A549 (cell line): ENCODE measurements at regions not wholly inside any gene's neighbourhood (a gene's known extent, or its start where the extent isn't known, plus 50 kb on each side); places are given as distances from the start of the nearest gene placed in this dataset.

ENCODE experiments used
- ATAC-seq, 2 experiments: fragments of 200-7000 bp in 1 of 2; fragments of >200 bp in 1 of 2; cut with Nextera tagmentation in 1 of 2; cut with Tn5 transposase in 1 of 2; 3 replicates each; pipeline versions ENCODE4 v1.8.0 to v1.9.1; 2018 to 2020; ENCODE audit warnings: mild to moderate bottlenecking in 1 of 2, moderate library complexity in 1 of 2
- CTCF ChIA-PET: fragments of 300-600 bp; sonication (Branson Sonifier 250); formaldehyde crosslinking; extraction: SDS; loops from one replicate; lab custom pipeline; 2021; ENCODE audit warnings: antibody characterized with exemption, inconsistent platforms; lab: Yijun Ruan, JAX
- POLR2A ChIA-PET: fragments of 350-600 bp; formaldehyde crosslinking; extraction: SDS; loops from one replicate; lab custom pipeline; 2021; ENCODE audit warnings: antibody characterized with exemption, inconsistent platforms; lab: Yijun Ruan, JAX
- DNase-seq, 2 experiments: peaks; one replicate each; pipeline versions ENCODE4 v3.0.0 to v3.0.0-alpha.2; 2011 to 2016; ENCODE audit warnings: low read depth in 1 of 2, low spot score in 1 of 2
- FAIRE-seq: peaks from 2 replicates; lab custom pipeline; 2011; peaks lifted over from hg19 to GRCh38; lab: Jason Lieb, UNC
- H3K27ac ChIP-seq, 2 experiments: fragments of >200 bp; sonication (Bioruptor Twin); formaldehyde crosslinking; 3 replicates each; pipeline ENCODE4 v1.5.1; 2016 to 2017
- H3K4me1 ChIP-seq: fragments of >200 bp; sonication (Bioruptor Twin); formaldehyde crosslinking; 3 replicates; pipeline ENCODE4 v1.6.1; 2016
- H3K4me2 ChIP-seq: fragments of >200 bp; sonication (Bioruptor Twin); formaldehyde crosslinking; 3 replicates; pipeline ENCODE4 v1.6.1; 2016
- H3K4me3 ChIP-seq: fragments of >200 bp; sonication (Bioruptor Twin); formaldehyde crosslinking; 3 replicates; pipeline ENCODE4 v1.5.1; 2016
- H3K9me3 ChIP-seq: fragments of >200 bp; sonication (Bioruptor Twin); formaldehyde crosslinking; 3 replicates; pipeline ENCODE4 v1.6.1; 2016
- CBX8 ChIP-seq: fragments of 200-600 bp; sonication (generic); IDR thresholded peaks from 2 replicates; pipeline ENCODE4 v1.6.1; 2016
- CHD4 ChIP-seq: fragments of 200-600 bp; sonication (generic); IDR thresholded peaks from 2 replicates; pipeline ENCODE4 v1.6.1; 2016; ENCODE audit warnings: antibody characterized with exemption, mild to moderate bottlenecking, borderline replicate concordance
- EHF ChIP-seq: fragments of 250-450 bp; sonication (Bioruptor Pico); IDR thresholded peaks from 2 replicates; pipeline ENCODE4 v1.5.0; 2020; ENCODE audit warnings: mild to moderate bottlenecking
- FOSL2 ChIP-seq, 2 experiments: fragments of 450-650 bp in 1 of 2; fragments of >200 bp in 1 of 2; sonication (Bioruptor Twin) in 1 of 2; formaldehyde crosslinking; IDR thresholded peaks; 2 replicates each; pipeline versions ENCODE4 v1.5.0 to v1.6.1; 2016 to 2020; ENCODE audit warnings: mild to moderate bottlenecking in 1 of 2, moderate library complexity in 1 of 2
- HEYL ChIP-seq: fragments of 250-450 bp; sonication (Bioruptor Pico); IDR thresholded peaks from 2 replicates; pipeline ENCODE4 v1.8.0; 2021; ENCODE audit warnings: mild to moderate bottlenecking, moderate library complexity
- HOXB13 ChIP-seq: fragments of 250-450 bp; sonication (Bioruptor Pico); IDR thresholded peaks from 2 replicates; pipeline ENCODE4 v1.5.0; 2020; ENCODE audit warnings: low read depth, mild to moderate bottlenecking, moderate library complexity
- KDM5A ChIP-seq: fragments of 200-600 bp; sonication (generic); IDR thresholded peaks from 2 replicates; pipeline ENCODE4 v1.6.1; 2016; ENCODE audit warnings: antibody characterized with exemption, mild to moderate bottlenecking
- MAFK ChIP-seq: fragments of 450-650 bp; IDR thresholded peaks from 2 replicates; pipeline ENCODE4 v1.6.1; 2014; ENCODE audit not compliant: partially characterized antibody
- MYC ChIP-seq: IDR thresholded peaks from 2 replicates; pipeline ENCODE4 v1.6.1; 2012; ENCODE audit warnings: mild to moderate bottlenecking, inconsistent platforms, low read length, improper control_type of control experiment, borderline replicate concordance
- RAD21 ChIP-seq, 2 experiments: fragments of >200 bp in 1 of 2; sonication (Bioruptor Twin) in 1 of 2; formaldehyde crosslinking in 1 of 2; IDR thresholded peaks in 1 of 2; conservative IDR thresholded peaks in 1 of 2; 2 replicates in 1 of 2; 3 replicates in 1 of 2; pipeline ENCODE4 v1.6.1; 2012 to 2018; ENCODE audit warnings: inconsistent platforms in 1 of 2
- RCOR1 ChIP-seq: fragments of 150-350 bp; IDR thresholded peaks from 2 replicates; pipeline ENCODE4 v1.6.1; 2014; ENCODE audit warnings: antibody characterized with exemption, low read length, low read depth
- RNF2 ChIP-seq: fragments of 200-600 bp; sonication (generic); IDR thresholded peaks from 2 replicates; pipeline ENCODE4 v1.6.1; 2016; ENCODE audit warnings: low read depth, mild to moderate bottlenecking, antibody characterized with exemption, moderate library complexity, borderline replicate concordance
- SMC3 ChIP-seq: fragments of >200 bp; sonication (Bioruptor Twin); formaldehyde crosslinking; IDR thresholded peaks from 3 replicates; pipeline ENCODE4 v1.6.1; 2018; ENCODE audit warnings: inconsistent platforms
- SREBF2 ChIP-seq: fragments of 450-650 bp; IDR thresholded peaks from 2 replicates; pipeline ENCODE4 v1.6.1; 2014; ENCODE audit warnings: mild to moderate bottlenecking, moderate library complexity
- TFCP2L1 ChIP-seq: fragments of 250-450 bp; sonication (Bioruptor Pico); IDR thresholded peaks from 2 replicates; pipeline ENCODE4 v1.5.0; 2021; ENCODE audit warnings: mild to moderate bottlenecking
- TP53 ChIP-seq: fragments of 250-450 bp; sonication (Bioruptor Pico); IDR thresholded peaks from 2 replicates; pipeline ENCODE4 v1.5.0; 2021; ENCODE audit warnings: mild to moderate bottlenecking, moderate library complexity
- ZFP36 ChIP-seq: fragments of 450-650 bp; IDR thresholded peaks from 2 replicates; pipeline ENCODE4 v1.6.1; 2014; ENCODE audit warnings: borderline replicate concordance; ENCODE audit not compliant: partially characterized antibody
- ZNF302 ChIP-seq: fragments of 250-450 bp; sonication (Bioruptor Pico); IDR thresholded peaks from 2 replicates; pipeline ENCODE4 v1.9.0; 2021; ENCODE audit warnings: inconsistent platforms, mild to moderate bottlenecking, moderate library complexity
- ZSCAN20 ChIP-seq: fragments of 250-450 bp; sonication (Bioruptor Pico); IDR thresholded peaks from 2 replicates; pipeline ENCODE4 v1.8.0; 2022; ENCODE audit warnings: mild to moderate bottlenecking, moderate library complexity
- WGBS: methylation state at CpG from one replicate; pipeline ENCODE4 v1.1.6; 2017; ENCODE audit errors: missing lambda C conversion rate; 5-methylcytosine and 5-hydroxymethylcytosine counted together
- TF ChIP-seq, protein P1 (sequence below): IDR thresholded peaks from 2 replicates; pipeline ENCODE4 v1.6.1; 2012
- TF ChIP-seq, protein P2 (sequence below): fragments of >200 bp; sonication (Bioruptor Twin); formaldehyde crosslinking; IDR thresholded peaks from 3 replicates; pipeline ENCODE4 v1.6.1; 2016
- TF ChIP-seq, protein P3 (sequence below): IDR thresholded peaks from 2 replicates; pipeline ENCODE4 v1.6.1; 2012; ENCODE audit warnings: low read depth, borderline replicate concordance
- TF ChIP-seq, protein P4 (sequence below): fragments of 200-600 bp; sonication (generic); IDR thresholded peaks from 2 replicates; pipeline ENCODE4 v1.6.1; 2016; ENCODE audit warnings: antibody characterized with exemption, mild to moderate bottlenecking, moderate library complexity
- TF ChIP-seq, protein P5 (sequence below): fragments of >200 bp; sonication (Bioruptor Twin); formaldehyde crosslinking; IDR thresholded peaks from 2 replicates; pipeline ENCODE4 v1.6.1; 2016
- TF ChIP-seq, protein P6 (sequence below): IDR thresholded peaks from 2 replicates; pipeline ENCODE4 v1.6.1; 2012

DNA sequence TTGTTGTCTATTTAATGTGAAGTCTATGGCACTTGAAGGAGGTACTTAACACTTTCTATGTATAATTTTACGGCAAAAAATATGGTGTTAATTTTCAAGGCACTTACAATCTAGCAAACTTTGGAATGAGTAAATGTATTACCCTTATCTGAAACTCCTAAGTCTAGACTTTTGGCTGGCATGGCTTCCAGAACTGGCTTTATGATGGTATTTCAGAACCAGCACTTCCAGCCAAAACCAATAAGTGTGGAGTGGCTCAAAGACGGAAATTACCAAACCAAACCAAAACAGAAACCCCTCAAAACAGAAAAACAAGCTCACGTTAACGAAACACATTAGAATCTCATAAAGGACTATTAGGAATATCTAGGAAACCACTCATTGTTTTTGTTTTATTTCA, 205.6 kb upstream of the HAND2 start:
- Histone ChIP-seq H3K4me3 (no peak overlapping the region), H3K4me2 (no peak overlapping the region), H3K27ac (no peak overlapping the region), H3K4me1 (no peaks in the 10 kb centered on the region), H3K9me3 (no peaks in the 10 kb centered on the region)
- ATAC-seq (no peak), FAIRE-seq (no peak), DNase-seq (no peak)
- ChIA-PET POLR2A (no interaction called here), CTCF (no interaction called here)
- 57% methylated on average over 4 of the region's 4 CpGs for WGBS
- TF ChIP-seq HEYL (CRISPR knock-in tag) (no peak), MAFK (no peak), RNF2 (no peak), ZNF302 (CRISPR knock-in tag) (no peak), RAD21 (conservative IDR thresholded peaks at IDR 0.05 in 1 of 2, IDR thresholded peaks at IDR 0.05 in 1 of 2) (no peak), SREBF2 (no peak), TP53 (CRISPR knock-in tag) (no peak), CHD4 (no peak), EHF (CRISPR knock-in tag) (no peak), HOXB13 (CRISPR knock-in tag) (no peak)
- TF ChIP-seq, protein P1, sequence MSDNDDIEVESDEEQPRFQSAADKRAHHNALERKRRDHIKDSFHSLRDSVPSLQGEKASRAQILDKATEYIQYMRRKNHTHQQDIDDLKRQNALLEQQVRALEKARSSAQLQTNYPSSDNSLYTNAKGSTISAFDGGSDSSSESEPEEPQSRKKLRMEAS: no peak
- TF ChIP-seq, protein P2, sequence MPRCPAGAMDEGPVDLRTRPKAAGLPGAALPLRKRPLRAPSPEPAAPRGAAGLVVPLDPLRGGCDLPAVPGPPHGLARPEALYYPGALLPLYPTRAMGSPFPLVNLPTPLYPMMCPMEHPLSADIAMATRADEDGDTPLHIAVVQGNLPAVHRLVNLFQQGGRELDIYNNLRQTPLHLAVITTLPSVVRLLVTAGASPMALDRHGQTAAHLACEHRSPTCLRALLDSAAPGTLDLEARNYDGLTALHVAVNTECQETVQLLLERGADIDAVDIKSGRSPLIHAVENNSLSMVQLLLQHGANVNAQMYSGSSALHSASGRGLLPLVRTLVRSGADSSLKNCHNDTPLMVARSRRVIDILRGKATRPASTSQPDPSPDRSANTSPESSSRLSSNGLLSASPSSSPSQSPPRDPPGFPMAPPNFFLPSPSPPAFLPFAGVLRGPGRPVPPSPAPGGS: no peak
- TF ChIP-seq, protein P3, sequence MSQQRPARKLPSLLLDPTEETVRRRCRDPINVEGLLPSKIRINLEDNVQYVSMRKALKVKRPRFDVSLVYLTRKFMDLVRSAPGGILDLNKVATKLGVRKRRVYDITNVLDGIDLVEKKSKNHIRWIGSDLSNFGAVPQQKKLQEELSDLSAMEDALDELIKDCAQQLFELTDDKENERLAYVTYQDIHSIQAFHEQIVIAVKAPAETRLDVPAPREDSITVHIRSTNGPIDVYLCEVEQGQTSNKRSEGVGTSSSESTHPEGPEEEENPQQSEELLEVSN: no peak

DNA sequence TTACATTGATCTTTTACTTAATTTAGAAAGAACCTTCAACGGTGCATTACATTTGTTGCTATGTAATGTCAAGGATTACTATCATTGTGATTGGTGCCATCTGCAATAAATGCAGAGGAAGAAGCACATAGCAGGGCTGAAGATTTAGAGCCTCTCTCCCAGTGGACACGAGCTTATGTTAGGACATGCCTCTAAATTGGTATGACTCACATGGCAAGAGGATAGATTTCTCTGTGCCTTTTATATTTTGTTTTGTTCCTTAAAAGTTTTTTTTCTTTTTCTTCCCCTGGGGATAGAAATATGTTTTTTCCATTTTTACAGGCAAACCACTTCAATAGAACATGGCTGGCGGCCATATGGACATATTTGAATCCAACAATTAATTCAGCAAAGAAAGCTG, 205.0 kb upstream of the HAND2 start:
- WGBS: 43% methylated on average over 3 of the region's 3 CpGs
- DNase-seq (no peak), FAIRE-seq (no peak), ATAC-seq (no peak)
- Histone ChIP-seq H3K4me2 (no peak overlapping the region), H3K4me1 (no peaks in the 10 kb centered on the region), H3K27ac (no peak overlapping the region), H3K9me3 (no peaks in the 10 kb centered on the region), H3K4me3 (no peak overlapping the region)
- TF ChIP-seq, protein P3: no peak
- no peak for TF ChIP-seq KDM5A
- no peak for TF ChIP-seq ZNF302 (CRISPR knock-in tag)
- no peak for TF ChIP-seq TP53 (CRISPR knock-in tag)
- CTCF ChIA-PET: no interaction called here
- POLR2A ChIA-PET: no interaction called here

DNA sequence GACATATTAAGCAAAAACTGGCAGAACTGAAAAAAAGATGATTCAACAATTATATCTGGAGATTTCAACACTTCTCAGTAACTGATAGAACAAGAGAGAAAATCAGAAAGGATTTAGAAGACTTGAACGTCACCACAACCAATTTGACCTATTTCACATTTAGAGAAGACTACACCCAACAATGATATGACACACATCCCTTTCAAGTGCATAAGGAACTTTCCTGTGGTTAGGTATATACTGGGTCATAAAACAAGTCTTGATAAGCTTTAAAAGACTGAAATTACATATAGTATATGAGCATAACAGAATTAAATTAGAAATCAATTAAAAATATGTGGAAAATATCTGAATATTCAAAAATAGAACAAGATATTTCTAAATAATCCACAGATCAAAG, 201.2 kb upstream of the HAND2 start:
- FAIRE-seq (no peak), ATAC-seq (no peak), DNase-seq (no peak)
- Histone ChIP-seq H3K9me3 (no peaks in the 10 kb centered on the region), H3K27ac (no peak overlapping the region), H3K4me3 (no peak overlapping the region), H3K4me2 (no peak overlapping the region), H3K4me1 (no peaks in the 10 kb centered on the region)
- POLR2A ChIA-PET: no interaction called here
- CTCF ChIA-PET: no interaction called here
- TF ChIP-seq RCOR1: no peak
- TF ChIP-seq HOXB13 (CRISPR knock-in tag): no peak
- no peak for TF ChIP-seq SMC3
- no peak for TF ChIP-seq MYC
- TF ChIP-seq SREBF2: no peak
- no peak for TF ChIP-seq FOSL2 (IDR thresholded peaks at IDR 0.05)
- TF ChIP-seq FOSL2 (CRISPR knock-in tag; IDR thresholded peaks at IDR 0.05): no peak
- TF ChIP-seq, protein P3: no peak
- no peak for TF ChIP-seq CBX8
- no peak for TF ChIP-seq ZFP36
- TF ChIP-seq, protein P4, sequence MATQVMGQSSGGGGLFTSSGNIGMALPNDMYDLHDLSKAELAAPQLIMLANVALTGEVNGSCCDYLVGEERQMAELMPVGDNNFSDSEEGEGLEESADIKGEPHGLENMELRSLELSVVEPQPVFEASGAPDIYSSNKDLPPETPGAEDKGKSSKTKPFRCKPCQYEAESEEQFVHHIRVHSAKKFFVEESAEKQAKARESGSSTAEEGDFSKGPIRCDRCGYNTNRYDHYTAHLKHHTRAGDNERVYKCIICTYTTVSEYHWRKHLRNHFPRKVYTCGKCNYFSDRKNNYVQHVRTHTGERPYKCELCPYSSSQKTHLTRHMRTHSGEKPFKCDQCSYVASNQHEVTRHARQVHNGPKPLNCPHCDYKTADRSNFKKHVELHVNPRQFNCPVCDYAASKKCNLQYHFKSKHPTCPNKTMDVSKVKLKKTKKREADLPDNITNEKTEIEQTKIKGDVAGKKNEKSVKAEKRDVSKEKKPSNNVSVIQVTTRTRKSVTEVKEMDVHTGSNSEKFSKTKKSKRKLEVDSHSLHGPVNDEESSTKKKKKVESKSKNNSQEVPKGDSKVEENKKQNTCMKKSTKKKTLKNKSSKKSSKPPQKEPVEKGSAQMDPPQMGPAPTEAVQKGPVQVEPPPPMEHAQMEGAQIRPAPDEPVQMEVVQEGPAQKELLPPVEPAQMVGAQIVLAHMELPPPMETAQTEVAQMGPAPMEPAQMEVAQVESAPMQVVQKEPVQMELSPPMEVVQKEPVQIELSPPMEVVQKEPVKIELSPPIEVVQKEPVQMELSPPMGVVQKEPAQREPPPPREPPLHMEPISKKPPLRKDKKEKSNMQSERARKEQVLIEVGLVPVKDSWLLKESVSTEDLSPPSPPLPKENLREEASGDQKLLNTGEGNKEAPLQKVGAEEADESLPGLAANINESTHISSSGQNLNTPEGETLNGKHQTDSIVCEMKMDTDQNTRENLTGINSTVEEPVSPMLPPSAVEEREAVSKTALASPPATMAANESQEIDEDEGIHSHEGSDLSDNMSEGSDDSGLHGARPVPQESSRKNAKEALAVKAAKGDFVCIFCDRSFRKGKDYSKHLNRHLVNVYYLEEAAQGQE: no peak
- no peak for TF ChIP-seq TFCP2L1 (CRISPR knock-in tag)
- TF ChIP-seq ZSCAN20 (CRISPR knock-in tag): no peak
- TF ChIP-seq, protein P5, sequence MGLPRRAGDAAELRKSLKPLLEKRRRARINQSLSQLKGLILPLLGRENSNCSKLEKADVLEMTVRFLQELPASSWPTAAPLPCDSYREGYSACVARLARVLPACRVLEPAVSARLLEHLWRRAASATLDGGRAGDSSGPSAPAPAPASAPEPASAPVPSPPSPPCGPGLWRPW: no peak
- TF ChIP-seq, protein P6, sequence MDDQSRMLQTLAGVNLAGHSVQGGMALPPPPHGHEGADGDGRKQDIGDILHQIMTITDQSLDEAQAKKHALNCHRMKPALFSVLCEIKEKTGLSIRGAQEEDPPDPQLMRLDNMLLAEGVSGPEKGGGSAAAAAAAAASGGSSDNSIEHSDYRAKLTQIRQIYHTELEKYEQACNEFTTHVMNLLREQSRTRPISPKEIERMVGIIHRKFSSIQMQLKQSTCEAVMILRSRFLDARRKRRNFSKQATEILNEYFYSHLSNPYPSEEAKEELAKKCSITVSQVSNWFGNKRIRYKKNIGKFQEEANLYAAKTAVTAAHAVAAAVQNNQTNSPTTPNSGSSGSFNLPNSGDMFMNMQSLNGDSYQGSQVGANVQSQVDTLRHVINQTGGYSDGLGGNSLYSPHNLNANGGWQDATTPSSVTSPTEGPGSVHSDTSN: no peak
- 73% methylated on average over 1 of the region's 1 CpG for WGBS
